ENCODE measurements at regions not wholly inside any gene's neighbourhood (a gene's known extent, or its start where the extent isn't known, plus 50 kb on each side); places are given as distances from the start of the nearest gene placed in this dataset.

- no peak overlapping the region for H3K4me3 ChIP-seq
- H3K36me3 ChIP-seq, result no peaks in the 10 kb centered on the region
- WGBS, result 78% methylated on average over 5 of the region's 5 CpGs
- no peak for TF ChIP-seq POLR2AphosphoS5 (IDR thresholded peaks at IDR 0.05)
- TF ChIP-seq EP300 (IDR thresholded peaks at IDR 0.05), result no peak
- TF ChIP-seq POLR2A (IDR thresholded peaks at IDR 0.05; ENCODE audit: low read depth), result no peak
- TF ChIP-seq CTCF (IDR thresholded peaks at IDR 0.05), result no peak
- H3K27ac ChIP-seq (replicated peaks in 1 of 4), result no peak overlapping the region
- DNase-seq (ENCODE audit: extremely low spot score), result no peak
- intact Hi-C loops (cut with DNase I), result loop anchor here (10.0 kb wide), 1 partner anchor 59 kb away; no protein-coding TSS in a partner anchor
- H3K9me3 ChIP-seq, result peaks cover 0 to 8% (median 0%) of the 10 kb centered on the region in 4 donors
- H3K27me3 ChIP-seq, result no peaks in the 10 kb centered on the region
- no peaks in the 10 kb centered on the region for H3K4me1 ChIP-seq
Observed at GRCh38 chr20:12786276-12786675, 222.5 kb upstream of the SPTLC3 start.

- Histone ChIP-seq H3K4me1 (no peaks in the 10 kb centered on the region), H3K36me3 (no peaks in the 10 kb centered on the region), H3K27me3 (no peaks in the 10 kb centered on the region), H3K27ac (replicated peaks in 1 of 4) (no peak overlapping the region), H3K9me3 (no peaks in the 10 kb centered on the region), H3K4me3 (no peak overlapping the region)
- 70% methylated on average over 8 of the region's 8 CpGs for WGBS
- no peak for TF ChIP-seq EP300 (IDR thresholded peaks at IDR 0.05)
- TF ChIP-seq CTCF (IDR thresholded peaks at IDR 0.05), result no peak
- no peak for TF ChIP-seq POLR2A (IDR thresholded peaks at IDR 0.05; ENCODE audit: low read depth)
- TF ChIP-seq POLR2AphosphoS5 (IDR thresholded peaks at IDR 0.05), result no peak
- intact Hi-C loops (cut with DNase I), result loop anchor here (10.0 kb wide), 1 partner anchor 56 kb away; no protein-coding TSS in a partner anchor
- DNase-seq (ENCODE audit: extremely low spot score), result no peak
Observed at GRCh38 chr20:12788632-12789299, 220.0 kb upstream of the SPTLC3 start.

GRCh38 chr20:12790859-12791258, 217.9 kb upstream of the SPTLC3 start:
- H3K27me3 ChIP-seq, result no peaks in the 10 kb centered on the region
- 68% methylated on average over 1 of the region's 1 CpG for WGBS
- intact Hi-C loops (cut with DNase I), result no loop called here
- H3K27ac ChIP-seq (replicated peaks in 1 of 4), result no peak overlapping the region
- H3K36me3 ChIP-seq, result no peaks in the 10 kb centered on the region
- no peaks in the 10 kb centered on the region for H3K4me1 ChIP-seq
- TF ChIP-seq POLR2AphosphoS5 (IDR thresholded peaks at IDR 0.05), result no peak
- TF ChIP-seq POLR2A (IDR thresholded peaks at IDR 0.05; ENCODE audit: low read depth), result no peak
- TF ChIP-seq EP300 (IDR thresholded peaks at IDR 0.05), result no peak
- no peak for TF ChIP-seq CTCF (IDR thresholded peaks at IDR 0.05)
- no peak overlapping the region for H3K4me3 ChIP-seq
- no peaks in the 10 kb centered on the region for H3K9me3 ChIP-seq
- DNase-seq (ENCODE audit: extremely low spot score), result no peak

- Histone ChIP-seq H3K27me3 (no peaks in the 10 kb centered on the region), H3K4me3 (no peak overlapping the region), H3K36me3 (no peaks in the 10 kb centered on the region), H3K9me3 (no peaks in the 10 kb centered on the region), H3K27ac (replicated peaks in 1 of 4) (no peak overlapping the region), H3K4me1 (no peaks in the 10 kb centered on the region)
- no peak for TF ChIP-seq POLR2A (IDR thresholded peaks at IDR 0.05; ENCODE audit: low read depth)
- no peak for TF ChIP-seq EP300 (IDR thresholded peaks at IDR 0.05)
- no peak for TF ChIP-seq CTCF (IDR thresholded peaks at IDR 0.05)
- no peak for TF ChIP-seq POLR2AphosphoS5 (IDR thresholded peaks at IDR 0.05)
- intact Hi-C loops (cut with DNase I), result no loop called here
- 56% methylated on average over 3 of the region's 4 CpGs for WGBS
- no peak for DNase-seq (ENCODE audit: extremely low spot score)
Observed at GRCh38 chr20:12798286-12798685, 210.5 kb upstream of the SPTLC3 start.
